HG02678 (cell line): ENCODE measurements at regions not wholly inside any gene's neighbourhood (a gene's known extent, or its start where the extent isn't known, plus 50 kb on each side); places are given as distances from the start of the nearest gene placed in this dataset.

Experiments used
- ATAC-seq: cut with Tn5 transposase; IDR thresholded peaks from one replicate; pipeline ENCODE4 v1.9.1; 2021; ENCODE audit warnings: mild to moderate bottlenecking, moderate library complexity; ENCODE audit not compliant: unreplicated experiment

DNA sequence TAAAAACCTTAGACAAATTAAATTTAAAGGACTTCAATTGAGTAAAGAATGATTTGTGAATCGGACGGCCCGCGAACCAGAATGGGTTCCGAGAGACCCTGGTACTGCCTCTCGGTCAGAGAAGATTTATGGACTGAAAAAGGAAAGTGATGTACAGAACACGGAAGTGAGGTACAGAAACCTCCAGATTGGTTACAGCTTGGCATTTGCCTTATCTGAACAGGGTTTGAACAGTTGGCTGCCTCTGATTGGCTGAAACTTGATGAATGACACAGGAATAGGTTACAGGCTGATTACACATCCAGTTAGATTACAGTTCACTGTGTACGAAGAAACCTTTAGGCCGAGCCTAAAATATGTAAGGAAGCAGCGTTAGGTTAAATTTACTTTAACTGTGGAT lies 156.5 kb upstream of the EGFLAM start:
- ATAC-seq: no peak

DNA sequence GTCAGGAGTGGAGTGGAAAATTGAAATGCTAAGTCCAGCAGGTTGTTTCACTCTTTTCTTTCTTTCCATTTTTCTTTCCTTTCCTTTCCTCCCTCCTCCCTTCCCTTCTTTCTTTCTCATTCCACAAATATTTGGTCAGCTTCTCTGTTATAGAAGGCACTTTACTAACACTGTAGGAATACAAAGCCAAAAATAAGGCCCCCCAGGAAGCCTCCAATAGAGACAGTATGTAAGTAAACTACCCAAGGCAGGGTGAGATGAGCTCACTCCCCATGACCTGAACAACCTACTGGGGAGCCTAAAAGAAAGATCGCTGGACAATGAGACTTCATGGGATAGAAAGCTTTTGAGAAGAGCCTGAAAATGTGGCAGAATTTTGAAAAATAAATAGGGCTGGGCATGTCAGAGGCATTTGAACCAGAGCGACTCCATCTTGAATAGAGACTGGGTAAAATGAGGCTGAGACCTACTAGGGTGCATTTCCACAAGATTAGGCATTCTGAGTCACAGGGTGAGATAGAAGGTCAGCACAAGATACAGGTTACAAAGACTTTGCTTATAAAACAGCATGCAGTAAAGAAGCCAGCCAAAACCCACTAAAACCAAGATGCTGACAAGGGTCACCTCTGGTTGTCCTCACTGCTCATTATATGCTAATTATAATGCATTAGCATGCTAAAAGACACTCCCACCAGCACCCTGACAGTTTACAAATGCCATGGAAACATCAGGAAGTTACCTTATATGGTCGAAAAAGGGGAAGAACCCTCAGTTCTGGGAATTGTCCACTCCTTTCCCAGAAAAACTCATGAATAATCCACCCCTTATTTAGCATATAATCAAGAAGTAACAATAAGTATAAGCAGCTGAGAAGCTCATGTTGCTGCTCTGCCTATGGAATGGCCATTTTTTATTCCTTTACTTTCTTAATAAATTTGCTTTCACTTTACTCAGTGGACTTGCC lies 158.9 kb upstream of the EGFLAM start:
- no peak for ATAC-seq

DNA sequence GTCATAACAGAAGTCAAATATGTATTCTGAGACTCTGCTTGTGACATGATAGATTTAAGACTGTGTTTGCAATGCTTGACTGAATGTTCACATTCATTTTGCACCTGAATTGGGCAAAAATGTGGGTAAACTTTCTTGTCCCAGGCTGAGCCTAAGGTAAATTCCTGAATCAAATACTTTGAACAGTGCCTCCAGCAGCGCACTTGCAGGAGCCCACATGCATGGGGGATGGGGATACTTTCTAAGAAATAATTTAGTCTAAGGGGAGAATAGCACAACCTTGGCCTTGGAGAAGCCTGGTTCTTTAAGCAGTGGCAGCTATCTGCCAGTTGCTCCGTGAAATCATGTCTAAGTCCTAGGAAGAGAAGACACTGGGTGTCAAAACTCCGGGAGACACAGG lies 163.5 kb upstream of the EGFLAM start:
- no peak for ATAC-seq

DNA sequence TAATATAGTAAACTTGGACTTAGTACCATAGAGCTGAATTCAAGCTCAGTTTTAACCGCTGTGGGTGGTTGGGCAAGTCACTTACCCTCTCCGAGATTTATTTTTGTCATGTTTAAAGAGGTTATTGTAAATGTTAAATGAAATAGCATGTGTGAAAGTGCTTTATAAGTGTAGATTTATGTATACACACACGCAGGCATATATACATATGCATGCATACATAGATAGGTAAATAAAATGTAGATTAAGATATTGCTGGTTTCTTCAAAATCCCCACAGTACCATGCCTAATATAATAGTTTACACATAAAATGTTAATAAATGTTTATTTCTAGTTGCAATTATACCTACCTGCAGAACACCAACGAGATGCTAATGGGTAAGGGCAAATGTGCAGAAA lies 164.5 kb upstream of the EGFLAM start:
- no peak for ATAC-seq

DNA sequence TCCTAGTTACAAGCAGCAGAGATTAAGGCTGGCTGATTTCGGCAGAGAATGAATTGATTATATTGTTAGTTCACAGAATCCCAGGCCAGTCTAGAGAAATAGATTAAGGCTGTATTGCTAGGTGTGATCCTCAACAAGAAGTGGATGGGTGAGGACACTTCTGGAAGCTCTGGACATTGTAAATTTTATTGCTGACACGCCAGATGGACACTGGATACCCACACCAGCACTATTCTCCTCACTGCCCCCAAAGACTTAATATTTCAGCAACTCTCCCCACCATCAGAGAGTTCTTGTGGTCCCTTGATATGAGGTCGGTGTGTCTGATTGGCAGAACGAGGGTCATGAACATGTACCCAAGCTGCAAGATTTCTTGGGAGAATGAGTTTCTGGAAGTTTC lies 171.6 kb upstream of the EGFLAM start:
- ATAC-seq: no peak

DNA sequence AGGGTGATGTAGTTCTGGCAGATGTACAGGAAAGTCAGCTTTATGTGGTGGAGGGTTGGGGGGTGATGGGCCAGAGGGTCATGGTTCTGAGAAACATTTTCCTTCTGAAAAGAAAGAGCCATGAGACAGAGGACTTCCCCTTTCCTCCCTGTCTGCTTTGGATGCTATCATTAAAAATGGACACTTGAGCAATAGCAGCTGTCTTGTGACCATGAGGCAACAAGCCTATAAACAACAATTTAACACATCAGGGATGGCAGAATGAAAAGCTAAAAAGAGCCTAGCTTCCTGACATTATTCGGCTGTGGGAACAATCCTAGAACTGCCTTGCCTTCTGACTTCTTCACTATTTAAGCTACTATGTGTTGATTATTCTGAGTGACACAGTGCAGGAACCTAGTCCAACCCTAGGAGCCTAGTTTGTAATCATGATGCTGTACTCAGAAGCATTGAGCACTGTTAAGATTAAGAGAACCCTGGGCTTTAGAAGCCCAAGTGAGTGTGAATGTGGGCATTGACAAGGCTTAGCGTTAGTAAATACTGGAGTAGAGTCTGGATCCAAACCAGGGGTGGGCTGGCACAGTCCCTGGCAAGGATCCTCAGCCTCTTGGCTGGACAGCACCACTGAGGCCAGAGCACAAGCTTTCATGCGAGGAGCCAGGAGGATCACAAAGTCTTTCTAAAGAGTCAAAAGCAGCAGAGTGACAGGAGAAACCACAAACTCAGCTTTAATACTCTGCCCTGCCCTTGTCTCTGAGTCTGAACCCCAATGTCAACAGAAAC lies 178.5 kb upstream of the EGFLAM start:
- no peak for ATAC-seq

DNA sequence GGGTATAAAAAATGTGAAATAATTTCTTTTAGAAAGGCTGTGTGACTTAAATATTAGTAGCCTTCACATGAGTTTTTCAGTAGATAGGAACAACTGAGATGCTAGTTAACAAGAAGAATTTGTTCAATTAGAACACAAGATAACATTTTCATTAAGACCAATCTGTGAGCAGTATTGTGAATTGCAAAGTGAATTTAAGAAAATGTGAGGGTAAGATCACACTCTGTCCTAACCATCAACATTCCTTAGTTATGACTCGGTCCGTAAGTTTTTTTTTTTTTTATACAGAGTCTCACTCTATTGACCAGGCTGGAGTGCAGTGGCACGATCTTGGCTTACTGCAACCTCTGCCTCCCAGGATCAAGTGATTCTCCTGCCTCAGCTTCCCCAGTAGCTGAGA lies 180.2 kb upstream of the EGFLAM start:
- ATAC-seq: no peak

DNA sequence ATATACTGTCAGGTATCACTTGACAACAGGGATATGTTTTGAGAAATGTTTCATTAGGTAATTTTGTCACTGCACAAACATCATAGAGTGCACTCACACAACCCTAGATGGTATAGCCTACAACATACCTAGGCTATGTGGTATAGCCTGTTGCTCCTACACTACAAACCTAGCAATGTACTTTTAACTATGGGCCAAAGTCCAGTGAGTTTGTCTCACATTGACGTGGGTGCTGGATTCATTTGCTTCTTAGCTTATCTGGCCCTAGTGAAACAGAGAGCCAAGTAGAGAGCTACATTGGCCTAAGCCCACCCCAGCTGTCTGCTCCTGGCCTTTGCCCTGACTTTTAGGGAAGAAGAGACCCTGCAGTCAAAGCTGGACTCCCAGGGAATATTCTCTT lies 180.7 kb upstream of the EGFLAM start:
- ATAC-seq: no peak

DNA sequence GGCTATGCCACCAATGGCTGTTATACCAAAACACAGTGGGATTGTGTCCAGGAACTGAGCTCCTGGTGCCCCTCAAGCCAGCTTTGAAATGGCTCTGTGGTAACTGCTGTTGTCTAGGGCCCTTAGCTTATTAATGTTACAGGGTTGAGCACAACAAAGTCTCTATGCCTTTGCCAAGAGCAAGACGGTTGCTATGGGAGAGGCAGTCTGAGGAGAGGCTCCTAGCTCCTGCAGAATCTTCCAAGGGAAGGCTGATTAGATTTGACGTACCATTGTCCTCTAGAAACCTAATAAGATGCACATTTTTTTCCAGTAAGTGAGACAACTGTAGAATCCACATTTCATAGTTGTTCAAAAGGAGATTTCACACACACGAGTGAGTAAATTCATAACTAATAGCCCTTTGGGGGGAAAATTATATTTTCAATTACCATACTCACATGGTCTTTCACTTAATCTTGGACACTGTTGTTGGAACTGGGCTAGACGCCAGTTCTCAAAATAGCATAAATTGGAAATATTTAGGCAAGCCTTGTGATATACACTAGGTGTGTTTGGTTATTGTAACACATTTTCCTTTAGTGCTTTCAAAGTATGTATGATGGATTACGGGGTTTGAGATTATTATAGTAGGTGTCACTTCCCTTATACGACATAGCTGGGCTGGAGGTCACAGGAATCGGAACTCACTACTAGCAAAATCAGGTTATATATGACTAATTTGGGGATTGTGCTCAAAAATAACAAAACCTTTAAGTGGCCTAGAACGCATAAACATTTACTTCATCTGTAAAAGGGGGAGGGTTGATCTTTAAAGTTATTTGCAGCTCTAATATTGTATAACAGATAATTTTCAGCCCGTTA lies 186.3 kb upstream of the EGFLAM start:
- no peak for ATAC-seq

DNA sequence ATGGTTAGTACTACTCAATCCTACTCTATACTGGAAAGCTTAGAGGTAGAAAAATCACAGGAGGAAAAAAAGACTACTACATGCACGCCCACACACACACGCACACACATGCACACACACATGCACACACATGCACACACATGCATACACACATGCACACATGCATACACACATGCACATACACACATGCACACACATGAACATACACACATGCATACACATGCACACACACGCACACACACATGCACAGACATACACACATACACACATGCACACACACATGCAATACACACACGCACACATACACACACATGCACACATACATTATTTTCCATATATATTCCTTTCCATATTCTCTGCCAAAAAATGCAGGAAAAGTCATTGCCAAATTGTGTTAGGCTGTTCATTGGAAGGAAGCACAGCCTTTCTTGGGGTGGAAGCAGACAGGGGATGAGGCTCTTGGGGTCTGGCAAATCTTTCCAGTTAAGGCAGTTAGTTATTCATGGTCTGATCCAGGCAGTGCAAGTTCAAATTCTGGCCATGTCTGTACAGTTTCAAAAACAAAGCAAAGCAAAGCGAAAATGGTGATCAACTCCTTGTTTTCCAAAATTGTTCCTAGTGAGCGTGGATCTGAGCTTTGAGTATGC lies 187.9 kb upstream of the EGFLAM start:
- ATAC-seq: no peak

DNA sequence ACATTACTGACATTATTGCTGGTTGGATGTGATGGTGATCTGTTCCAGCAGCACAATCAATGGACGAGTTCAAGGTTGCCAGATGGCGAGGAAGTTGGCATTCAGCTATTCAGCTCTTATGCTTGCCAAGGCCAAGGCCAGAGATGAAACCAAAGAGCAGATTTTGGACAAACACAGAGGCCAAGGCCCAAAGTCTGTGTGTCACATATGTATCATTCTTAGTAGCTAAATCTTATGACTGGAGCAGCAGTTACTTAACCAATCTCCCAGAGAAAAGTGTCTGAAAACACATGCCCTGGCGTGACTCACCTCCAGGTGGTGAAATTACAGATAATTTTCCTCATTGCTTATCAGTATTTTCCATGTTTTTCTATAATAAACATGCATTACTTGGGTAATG lies 189.0 kb upstream of the EGFLAM start:
- ATAC-seq: no peak

DNA sequence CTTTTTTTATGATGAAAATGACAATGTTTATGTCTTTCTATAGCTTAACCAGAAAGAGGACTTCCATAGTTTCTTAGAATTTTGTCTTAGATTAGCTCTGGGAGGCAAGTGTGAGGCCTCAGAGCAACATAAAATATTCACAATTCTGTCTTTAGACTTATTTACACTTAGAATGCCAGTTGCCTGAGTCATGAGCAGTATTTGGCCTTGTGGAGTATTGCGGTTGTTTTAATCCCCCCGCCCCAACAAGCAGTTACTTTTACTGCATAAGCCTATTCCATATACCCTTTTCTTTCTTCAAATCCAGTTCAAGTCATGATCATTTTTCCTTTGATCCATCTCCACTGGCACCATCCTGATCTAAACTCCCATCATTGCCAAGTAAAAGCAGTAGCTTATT lies 198.0 kb upstream of the EGFLAM start:
- no peak for ATAC-seq

DNA sequence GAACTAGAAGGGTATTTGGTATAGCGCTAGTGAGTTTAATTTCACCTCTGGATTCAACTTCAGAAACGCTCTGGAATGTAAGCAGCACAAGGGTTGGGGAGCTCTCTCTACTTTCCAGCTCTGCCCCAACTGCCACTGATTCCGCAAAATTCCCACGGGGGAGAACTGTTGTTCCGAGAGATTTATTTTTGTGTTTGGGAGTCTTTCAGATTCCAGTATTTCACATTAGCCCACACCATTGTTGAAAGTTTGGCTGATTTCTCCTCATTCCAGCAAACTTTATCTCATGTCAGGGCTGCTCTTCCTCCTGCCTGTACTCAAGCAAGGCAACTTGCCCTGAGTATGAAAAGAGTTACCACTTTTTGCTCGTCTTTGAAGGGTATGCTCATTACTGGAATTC lies 198.5 kb upstream of the EGFLAM start:
- no peak for ATAC-seq

DNA sequence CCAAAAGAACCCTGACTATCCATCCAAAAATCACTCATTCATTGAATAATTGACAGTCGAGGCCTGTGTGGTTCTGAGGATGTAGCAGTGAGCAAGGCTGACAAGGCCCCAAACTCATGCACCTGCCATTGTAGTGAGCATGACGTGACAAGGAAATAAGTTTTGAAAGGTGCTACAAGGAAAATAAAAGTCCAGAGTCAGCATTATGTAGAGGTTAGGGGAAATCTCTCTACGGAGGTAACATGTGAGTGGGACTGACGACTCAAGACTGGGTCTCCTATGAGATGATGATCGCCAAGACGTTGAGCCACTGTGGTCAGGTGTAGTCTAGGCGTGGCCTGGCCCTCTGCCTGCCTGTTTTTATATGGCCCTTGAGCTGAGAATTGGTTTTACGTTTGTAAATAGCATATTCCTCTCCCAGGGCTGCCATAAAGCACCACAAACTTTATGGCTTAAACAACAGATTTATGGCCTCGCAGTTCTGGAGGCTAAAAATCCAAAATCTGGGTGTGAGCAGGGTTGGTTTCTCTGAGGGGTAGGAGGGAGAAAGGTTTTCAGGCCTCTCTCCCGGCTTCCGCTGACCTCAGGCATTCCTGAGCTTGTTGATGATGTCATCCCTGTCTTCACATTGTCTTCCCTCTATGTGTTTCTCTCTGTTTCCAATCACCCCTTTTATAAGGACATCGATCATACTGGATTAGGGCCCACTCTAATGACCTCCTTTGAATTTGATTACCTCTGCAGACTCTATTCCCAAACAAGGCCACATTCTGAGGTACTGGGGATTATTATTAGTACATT lies 206.4 kb upstream of the EGFLAM start:
- ATAC-seq: no peak

DNA sequence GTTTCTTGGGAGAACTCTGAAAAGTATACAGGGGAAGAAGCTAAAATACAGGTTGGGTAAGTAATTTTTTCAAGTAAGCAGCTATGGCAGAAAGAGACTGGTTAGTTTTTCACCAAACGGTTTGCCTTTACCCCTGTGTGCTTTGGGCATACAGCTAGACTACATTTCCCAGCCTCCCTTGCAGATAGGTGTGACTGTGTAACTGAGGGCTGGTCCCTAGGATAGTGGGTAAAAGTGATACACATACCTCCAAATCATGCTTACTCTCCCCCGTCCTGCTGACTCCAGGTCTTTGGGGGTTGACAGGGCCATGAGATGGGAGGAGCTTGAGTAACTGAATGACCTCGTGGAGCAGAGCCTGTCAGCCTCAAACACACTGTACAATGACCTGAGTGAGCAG lies 208.6 kb upstream of the GDNF start:
- no peak for ATAC-seq

DNA sequence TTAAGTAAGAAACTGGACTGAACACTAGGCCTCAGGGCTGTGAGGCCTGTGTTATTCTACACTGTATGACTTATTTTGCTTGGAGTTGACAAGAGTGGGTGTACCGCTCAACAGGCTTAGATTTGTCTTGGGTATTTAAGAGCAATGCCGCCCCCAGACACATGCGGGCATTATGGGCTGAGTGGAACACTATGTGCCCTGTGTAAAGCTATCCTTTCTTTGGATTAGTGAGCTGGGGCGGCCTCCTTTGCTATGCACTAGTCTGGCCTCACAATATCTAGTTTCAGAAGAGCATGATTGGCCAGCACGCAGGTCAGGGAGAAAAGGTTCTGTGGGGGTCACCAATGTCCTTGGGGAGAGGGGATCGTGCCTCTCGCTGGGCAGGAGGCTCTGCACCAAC lies 206.3 kb upstream of the GDNF start:
- no peak for ATAC-seq

DNA sequence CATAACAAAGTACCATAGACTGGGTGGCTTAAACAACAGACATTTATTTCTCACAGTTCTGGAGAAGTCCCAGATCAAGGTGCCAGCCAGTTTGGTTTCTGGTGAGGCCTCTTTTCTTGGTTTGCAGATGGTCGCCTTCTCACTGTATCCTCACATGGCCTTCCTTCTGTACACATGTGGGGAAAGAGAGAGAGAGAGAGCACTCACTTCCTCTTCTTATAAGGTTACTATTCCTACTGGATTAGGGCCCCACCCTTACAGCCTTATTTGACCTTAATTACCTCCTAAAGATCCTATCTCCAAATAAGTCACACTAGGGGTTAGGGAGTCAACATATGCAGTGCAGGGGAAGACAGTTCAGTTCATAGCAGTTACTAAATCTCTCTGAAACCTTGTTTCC lies 205.6 kb upstream of the GDNF start:
- no peak for ATAC-seq

DNA sequence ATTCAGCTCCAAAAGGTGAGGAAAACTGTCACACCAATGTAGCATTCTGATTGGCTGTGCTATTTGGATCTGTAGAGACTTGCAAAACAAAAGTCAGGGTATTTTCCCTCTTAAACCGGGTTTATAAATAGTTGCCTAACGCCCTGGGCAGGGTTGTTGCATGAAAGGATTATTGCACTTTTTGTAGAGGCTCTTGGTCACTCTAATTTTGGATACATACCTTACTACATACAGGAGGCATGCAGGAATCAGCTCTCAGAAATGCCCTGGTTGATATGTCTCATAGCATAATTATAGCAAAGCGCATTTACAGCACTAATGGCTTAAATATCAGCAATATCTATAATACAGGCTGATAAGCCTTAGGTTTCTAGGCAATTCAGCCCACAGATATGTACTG lies 200.0 kb upstream of the GDNF start:
- ATAC-seq: no peak

DNA sequence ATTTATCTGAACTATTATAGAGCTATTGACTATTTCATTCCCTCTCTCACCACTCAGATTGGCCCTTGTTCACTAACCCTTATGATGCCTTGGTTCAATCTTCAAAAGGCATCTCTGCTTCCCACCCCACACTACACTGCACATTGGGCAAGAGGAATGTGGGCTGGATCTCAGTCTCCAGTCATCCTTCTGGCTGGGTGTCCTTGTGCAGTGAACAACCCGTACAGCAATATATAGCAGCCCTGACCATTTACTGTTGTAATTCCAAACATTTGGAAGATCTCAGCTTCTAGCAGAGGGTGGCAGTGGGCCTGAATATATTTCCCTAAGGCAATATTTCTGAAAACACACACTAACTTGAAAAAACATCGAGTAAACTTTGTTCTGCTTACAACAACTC lies 199.2 kb upstream of the GDNF start:
- ATAC-seq: no peak

DNA sequence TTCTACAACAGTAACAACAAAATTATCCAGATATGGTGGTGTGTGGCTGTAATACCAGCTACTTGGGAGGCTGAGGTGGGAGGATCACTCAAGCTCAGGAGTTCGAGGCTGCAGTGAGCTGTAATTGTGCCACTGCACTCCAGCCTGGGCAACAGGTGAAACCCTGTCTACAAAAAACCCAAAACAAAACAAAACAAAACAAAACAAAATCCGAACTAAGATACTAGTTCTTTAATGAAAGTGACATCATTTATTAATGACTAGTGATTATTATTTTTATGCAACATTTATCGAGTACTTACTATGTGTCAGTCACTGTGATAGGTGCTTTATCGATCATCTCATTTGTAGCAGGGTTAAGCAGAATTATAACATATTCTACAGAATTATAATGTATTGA lies 196.9 kb upstream of the GDNF start:
- no peak for ATAC-seq
